ENCODE measurements at regions not wholly inside any gene's neighbourhood (a gene's known extent, or its start where the extent isn't known, plus 50 kb on each side); places are given as distances from the start of the nearest gene placed in this dataset.

- FAIRE-seq (no peak), DNase-seq (ENCODE audit: extremely low spot score, insufficient read length, low read depth) (no peak)
These were observed 89.1 kb upstream of the IER5L start for GRCh38 chr9:129267141-129267540.

GRCh38 chr9:129266536-129266935 is 88.5 kb upstream of the IER5L start:
- FAIRE-seq (no peak), DNase-seq (ENCODE audit: extremely low spot score, insufficient read length, low read depth) (no peak)

DNA sequence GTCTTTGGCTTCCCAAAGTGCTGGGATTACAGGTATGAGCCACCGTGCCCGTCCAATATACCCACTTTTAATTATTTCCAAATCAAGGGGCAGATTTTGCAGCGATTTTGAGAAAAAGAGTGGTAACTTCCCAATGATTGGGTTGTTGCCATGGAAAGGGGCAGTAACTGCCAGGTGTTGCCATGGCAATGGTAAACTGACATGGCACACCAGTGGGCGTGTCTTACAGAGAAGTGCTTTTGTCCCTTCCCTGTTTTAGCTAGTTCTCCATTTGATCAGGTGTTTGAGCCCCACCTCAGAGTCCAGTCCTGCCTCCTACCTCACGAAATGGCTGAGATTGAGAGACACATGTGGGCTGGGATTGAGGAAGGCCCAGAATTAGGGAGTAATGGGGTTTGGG is 86.3 kb upstream of the IER5L start:
- DNase-seq (ENCODE audit: extremely low spot score, insufficient read length, low read depth) (no peak), FAIRE-seq (no peak)

GRCh38 chr9:129263836-129264235 is 85.8 kb upstream of the IER5L start:
- DNase-seq (ENCODE audit: extremely low spot score, insufficient read length, low read depth) (no peak), FAIRE-seq (no peak)

- no peak for FAIRE-seq
- DNase-seq (ENCODE audit: extremely low spot score, insufficient read length, low read depth) = no peak
These were observed 84.2 kb upstream of the IER5L start for GRCh38 chr9:129262261-129262660.

- DNase-seq (ENCODE audit: extremely low spot score, insufficient read length, low read depth) (no peak), FAIRE-seq (no peak)
These were observed 81.3 kb upstream of the IER5L start for GRCh38 chr9:129259375-129259774.

DNA sequence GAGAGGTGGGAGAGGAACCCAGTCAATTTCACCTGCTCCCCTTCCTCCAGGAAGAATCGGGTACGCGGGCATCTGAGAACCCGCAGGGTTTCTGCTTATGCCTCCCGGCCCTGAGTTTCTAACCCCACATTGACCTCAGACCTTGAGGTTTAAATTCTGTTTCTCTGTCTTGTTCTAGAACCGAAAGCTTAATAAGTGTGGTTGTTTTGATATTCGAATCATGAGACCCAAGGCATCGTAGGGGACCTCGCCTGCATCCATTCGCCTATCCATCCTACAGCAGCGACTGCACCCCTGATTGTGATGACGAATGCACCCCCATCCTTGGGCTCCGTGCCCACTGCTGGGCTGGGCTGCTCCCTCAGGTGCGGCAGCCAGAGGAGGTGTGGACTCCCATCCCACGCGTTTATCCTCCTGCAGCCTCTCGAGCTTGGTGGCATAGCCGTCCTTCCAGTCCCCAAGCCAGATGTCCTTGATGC is 80.8 kb upstream of the IER5L start:
- DNase-seq (ENCODE audit: extremely low spot score, insufficient read length, low read depth) = no peak

GRCh38 chr9:129258124-129258822 is 80.2 kb upstream of the IER5L start:
- FAIRE-seq (no peak), DNase-seq (ENCODE audit: extremely low spot score, insufficient read length, low read depth) (peak; percentile 58)

More for the DNA sequence above, 80.8 kb upstream of the IER5L start:
- FAIRE-seq = no peak

DNA sequence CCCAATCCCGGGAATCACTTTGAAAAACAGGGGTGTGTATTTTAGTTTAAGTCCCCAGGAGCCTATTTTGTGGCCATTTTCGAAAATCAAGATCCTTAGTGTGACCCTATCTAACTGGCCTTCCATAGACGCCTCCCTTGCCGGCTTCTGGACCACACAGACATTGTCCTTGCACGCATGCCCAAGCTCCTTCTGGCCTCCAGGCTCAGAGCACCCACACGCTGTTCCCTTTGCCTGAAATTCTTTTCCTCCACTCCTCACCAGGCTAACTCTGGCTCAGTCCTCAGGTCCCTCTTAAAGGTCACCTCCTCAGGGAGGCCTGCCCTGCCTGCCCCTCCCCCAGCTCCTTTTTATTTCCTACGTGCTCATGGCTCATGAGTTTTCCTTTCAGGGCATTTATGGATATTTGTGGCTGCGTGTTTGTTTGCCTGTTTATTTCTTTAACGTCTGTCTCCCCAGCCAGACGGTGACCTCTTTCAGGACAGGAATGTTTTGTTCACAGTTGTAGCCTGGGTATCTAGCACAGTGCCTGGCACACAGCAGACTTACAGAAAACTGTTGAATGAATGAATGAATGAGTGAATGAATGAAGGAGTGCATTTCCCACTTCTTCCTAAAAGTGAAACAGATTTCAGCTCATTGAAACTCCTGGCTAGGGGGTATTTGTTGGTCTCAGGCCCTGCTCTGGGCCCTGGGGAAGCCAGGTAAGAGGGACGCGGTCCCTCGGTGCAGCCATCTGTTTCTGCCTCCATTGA is 79.1 kb upstream of the IER5L start:
- no peak for FAIRE-seq
- DNase-seq (ENCODE audit: extremely low spot score, insufficient read length, low read depth) = no peak

- DNase-seq (ENCODE audit: extremely low spot score, insufficient read length, low read depth) (no peak), FAIRE-seq (no peak)
These were observed 76.7 kb upstream of the IER5L start for GRCh38 chr9:129254566-129255287.

DNA sequence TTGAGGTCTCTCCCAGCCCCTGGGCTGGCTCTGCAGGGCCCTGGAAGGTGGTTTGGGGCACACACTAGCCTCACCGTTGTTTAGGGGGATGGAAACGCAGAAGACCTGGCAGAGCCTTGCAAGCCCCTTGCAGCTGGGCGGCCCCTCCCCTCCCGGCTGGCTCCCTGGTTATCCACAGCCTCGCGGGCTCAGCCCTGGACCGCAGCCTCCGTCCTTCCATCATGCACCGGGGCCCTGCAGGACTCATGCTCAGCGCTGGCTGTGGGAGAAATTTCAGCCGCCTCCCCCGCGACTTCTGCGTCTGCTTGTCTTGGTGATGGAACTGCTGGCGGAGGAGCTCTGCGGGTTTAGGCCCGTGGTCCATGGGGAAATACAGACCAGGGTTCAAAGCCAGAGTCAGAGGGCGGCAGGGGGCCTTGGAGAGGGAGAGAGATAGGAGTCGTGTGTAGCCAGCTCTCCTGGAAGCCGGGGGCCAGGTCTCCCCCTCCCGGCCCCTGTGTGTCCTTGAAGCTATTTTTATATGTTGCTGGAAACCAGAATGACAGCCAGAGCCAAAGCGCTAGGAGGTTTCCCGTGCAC is 75.8 kb upstream of the IER5L start:
- FAIRE-seq = no peak
- no peak for DNase-seq (ENCODE audit: extremely low spot score, insufficient read length, low read depth)

GRCh38 chr9:129252937-129253802 is 75.1 kb upstream of the IER5L start:
- no peak for FAIRE-seq

DNA sequence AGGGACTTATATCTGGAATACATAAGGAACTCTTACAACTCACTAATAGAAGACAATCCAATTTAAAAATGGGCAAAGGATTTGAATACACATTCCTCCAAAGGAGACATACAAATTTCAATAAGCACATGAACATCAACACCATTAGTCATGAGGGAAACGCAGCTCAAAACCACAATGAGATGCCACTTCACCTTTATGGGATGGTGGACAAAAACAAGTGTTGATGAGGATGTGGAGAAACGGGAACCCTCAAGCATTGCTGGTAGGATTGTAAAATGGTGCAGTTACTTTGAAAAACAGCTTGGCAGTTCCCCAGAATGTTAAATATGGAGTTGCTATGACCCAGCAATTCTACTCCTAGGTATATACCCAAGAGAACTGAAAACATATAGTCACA is 72.7 kb upstream of the IER5L start:
- DNase-seq (ENCODE audit: extremely low spot score, insufficient read length, low read depth) (no peak), FAIRE-seq (no peak)

More at GRCh38 chr9:129252937-129253802, 75.1 kb upstream of the IER5L start:
- DNase-seq (ENCODE audit: extremely low spot score, insufficient read length, low read depth) = no peak

- FAIRE-seq (no peak), DNase-seq (ENCODE audit: extremely low spot score, insufficient read length, low read depth) (no peak)
These were observed 69.5 kb upstream of the IER5L start for GRCh38 chr9:129247285-129248153.

DNA sequence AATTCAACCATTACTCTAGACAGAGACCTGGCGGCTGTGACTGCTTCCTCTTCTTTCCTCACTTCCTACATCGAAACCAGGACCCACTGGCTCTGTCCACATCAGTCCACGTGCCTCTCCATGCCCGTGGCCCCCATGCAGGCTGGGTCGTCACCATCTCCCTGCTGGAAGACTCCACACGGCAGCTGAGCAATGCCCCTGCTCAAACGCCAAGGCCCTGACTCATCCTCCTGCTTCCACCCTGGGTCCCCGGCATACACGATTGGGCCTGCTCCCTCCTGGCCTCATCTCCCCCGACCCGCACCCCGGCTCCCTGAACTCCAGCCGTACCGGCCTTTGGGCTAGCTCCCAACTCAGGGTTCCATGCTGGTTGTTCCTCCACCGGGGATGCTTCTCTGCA is 67.2 kb upstream of the IER5L start:
- no peak for DNase-seq (ENCODE audit: extremely low spot score, insufficient read length, low read depth)
- FAIRE-seq = no peak

- no peak for FAIRE-seq
These were observed 65.0 kb upstream of the IER5L start for GRCh38 chr9:129242971-129243561.

DNA sequence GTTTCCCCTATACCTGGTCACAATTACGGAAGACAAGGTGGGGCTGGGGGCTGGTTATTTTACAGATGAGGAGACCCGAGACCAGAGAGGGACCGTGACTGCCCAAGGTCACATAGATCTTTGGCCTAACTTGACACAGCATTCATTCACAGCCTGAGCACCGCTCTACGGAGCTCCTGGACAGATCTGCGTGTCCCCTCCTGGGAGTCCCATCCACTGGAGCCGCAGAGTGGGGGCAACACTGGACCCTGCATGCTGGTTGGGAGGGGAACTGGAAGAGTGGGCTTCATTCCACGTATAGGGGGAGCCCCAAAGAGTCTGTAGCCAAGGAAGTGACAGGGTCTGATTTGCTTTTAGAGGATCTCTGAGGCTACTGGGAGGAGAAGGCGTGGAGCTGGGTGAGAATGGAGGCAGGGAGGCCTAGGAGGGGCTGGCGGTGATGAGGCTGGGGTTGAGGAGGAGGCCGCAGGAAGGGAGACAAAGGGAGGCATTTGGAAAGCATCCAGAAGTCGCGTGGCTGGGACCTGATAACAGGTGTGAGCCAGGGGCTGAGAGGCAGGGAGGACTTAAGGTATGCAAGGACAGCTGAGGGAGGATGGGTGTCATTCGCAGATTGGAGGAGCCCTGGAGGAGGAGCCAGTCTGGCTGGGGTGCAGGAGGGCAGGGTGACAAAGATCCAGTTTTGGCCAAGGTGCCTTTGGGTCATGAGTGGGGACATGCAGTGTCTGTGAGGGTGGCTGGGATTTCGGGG is 64.3 kb upstream of the IER5L start:
- FAIRE-seq = no peak

More at GRCh38 chr9:129242971-129243561, 65.0 kb upstream of the IER5L start:
- no peak for DNase-seq (ENCODE audit: extremely low spot score, insufficient read length, low read depth)

GRCh38 chr9:129241725-129242124 is 63.7 kb upstream of the IER5L start:
- DNase-seq (ENCODE audit: extremely low spot score, insufficient read length, low read depth) (no peak), FAIRE-seq (no peak)

More for the DNA sequence above, 64.3 kb upstream of the IER5L start:
- no peak for DNase-seq (ENCODE audit: extremely low spot score, insufficient read length, low read depth)
